Fibroblast of lung (primary cell): ENCODE measurements at regions not wholly inside any gene's neighbourhood (a gene's known extent, or its start where the extent isn't known, plus 50 kb on each side); places are given as distances from the start of the nearest gene placed in this dataset.

Source experiments
- DNase-seq, 2 donors: peaks; one replicate each; pipeline versions ENCODE4 v3.0.0 to v3.0.0-alpha.2; 2010; ENCODE audit warnings: low read depth in 2 of 2
- H2AFZ ChIP-seq: 2 replicates; pipeline ENCODE4 v1.5.1; 2012; ENCODE audit warnings: low read length, control low read depth, inconsistent platforms
- H3K27ac ChIP-seq: 2 replicates; pipeline ENCODE4 v1.5.1; 2011; ENCODE audit warnings: low read length, control low read depth; ENCODE audit not compliant: insufficient read depth
- H3K27me3 ChIP-seq: 2 replicates; pipeline ENCODE4 v1.5.1; 2011; ENCODE audit warnings: mild to moderate bottlenecking, low read length; ENCODE audit not compliant: control insufficient read depth, insufficient read depth
- H3K36me3 ChIP-seq: 2 replicates; pipeline ENCODE4 v1.5.1; 2011; ENCODE audit warnings: low read length; ENCODE audit not compliant: control insufficient read depth, insufficient read depth
- H3K4me1 ChIP-seq: 2 replicates; pipeline ENCODE4 v1.5.1; 2011; ENCODE audit warnings: low read length; ENCODE audit not compliant: control insufficient read depth, insufficient read depth; ENCODE audit errors: extremely low read depth
- H3K4me2 ChIP-seq: 2 replicates; pipeline ENCODE4 v1.5.1; 2011; ENCODE audit warnings: low read length, control low read depth; ENCODE audit not compliant: insufficient read depth; ENCODE audit errors: extremely low read depth
- H3K4me3 ChIP-seq, 4 experiments: fragments of 200-600 bp in 1 of 4; sonication (generic) in 1 of 4; replicated peaks in 1 of 4; 2 replicates each; pipeline ENCODE4 v1.5.1; 2011 to 2016; ENCODE audit warnings: low read length in 4 of 4, low read depth in 3 of 4, mild to moderate bottlenecking in 3 of 4, control low read depth in 2 of 4, inconsistent platforms in 1 of 4, mixed read lengths in 1 of 4; ENCODE audit not compliant: insufficient read depth in 1 of 4; ENCODE audit errors: control extremely low read depth in 1 of 4
- H3K79me2 ChIP-seq: 2 replicates; pipeline ENCODE4 v1.5.1; 2012; ENCODE audit warnings: mild to moderate bottlenecking, low read length, inconsistent platforms; ENCODE audit not compliant: control insufficient read depth, insufficient read depth
- H3K9ac ChIP-seq: 2 replicates; pipeline ENCODE4 v1.5.1; 2011; ENCODE audit warnings: mild to moderate bottlenecking, low read length, control low read depth; ENCODE audit not compliant: insufficient read depth
- H3K9me3 ChIP-seq: 2 replicates; pipeline ENCODE4 v1.5.1; 2012; ENCODE audit warnings: low read depth, low read length; ENCODE audit not compliant: control insufficient read depth, insufficient read depth
- H4K20me1 ChIP-seq: 2 replicates; pipeline ENCODE4 v1.5.1; 2011; ENCODE audit warnings: low read length; ENCODE audit not compliant: control insufficient read depth, insufficient read depth; ENCODE audit errors: extremely low read depth
- CTCF ChIP-seq, 2 donors: IDR thresholded peaks in 1 of 2; conservative IDR thresholded peaks in 1 of 2; 1 replicate in 1 of 2; 2 replicates in 1 of 2; pipeline ENCODE4 v1.5.1; 2011 to 2012; ENCODE audit warnings: low read length in 2 of 2, control low read depth in 1 of 2, inconsistent platforms in 1 of 2, low read depth in 1 of 2, mild to moderate bottlenecking in 1 of 2
- EZH2 ChIP-seq: IDR thresholded peaks from 2 replicates; pipeline ENCODE4 v1.5.1; 2012; ENCODE audit warnings: low read length, control low read depth, mild to moderate bottlenecking; ENCODE audit errors: missing control alignments

GRCh38 chr4:19256823-19257222, 994.9 kb upstream of the SLIT2 start:
- H3K4me1 ChIP-seq: no peaks in the 10 kb centered on the region
- no peaks in the 10 kb centered on the region for H3K9me3 ChIP-seq
- H3K27me3 ChIP-seq: no peaks in the 10 kb centered on the region
- no peak overlapping the region for H2AFZ ChIP-seq
- no peak overlapping the region for H3K4me2 ChIP-seq
- no peak overlapping the region for H3K9ac ChIP-seq
- H3K27ac ChIP-seq: no peak overlapping the region
- TF ChIP-seq EZH2 (no peak), CTCF (conservative IDR thresholded peaks at IDR 0.05 in 1 of 2, IDR thresholded peaks at IDR 0.05 in 1 of 2; ENCODE audit: low read depth in 1 of 2, low read length in 2 of 2) (no peak)
- no peaks in the 10 kb centered on the region for H3K36me3 ChIP-seq
- H4K20me1 ChIP-seq: no peaks in the 10 kb centered on the region
- H3K79me2 ChIP-seq: no peaks in the 10 kb centered on the region
- DNase-seq: no peak
- H3K4me3 ChIP-seq: no peak overlapping the region

GRCh38 chr4:19254486-19254885, 997.2 kb upstream of the SLIT2 start:
- no peak overlapping the region for H2AFZ ChIP-seq
- no peaks in the 10 kb centered on the region for H4K20me1 ChIP-seq
- H3K4me1 ChIP-seq: no peaks in the 10 kb centered on the region
- H3K9me3 ChIP-seq: no peaks in the 10 kb centered on the region
- H3K79me2 ChIP-seq: no peaks in the 10 kb centered on the region
- no peak overlapping the region for H3K4me2 ChIP-seq
- H3K4me3 ChIP-seq: no peak overlapping the region
- no peak for TF ChIP-seq EZH2
- no peak for TF ChIP-seq CTCF (conservative IDR thresholded peaks at IDR 0.05 in 1 of 2, IDR thresholded peaks at IDR 0.05 in 1 of 2; ENCODE audit: low read depth in 1 of 2, low read length in 2 of 2)
- peak; percentile 21 to 68 for DNase-seq
- H3K36me3 ChIP-seq: no peaks in the 10 kb centered on the region
- H3K27ac ChIP-seq: no peak overlapping the region
- H3K27me3 ChIP-seq: no peaks in the 10 kb centered on the region
- no peak overlapping the region for H3K9ac ChIP-seq

GRCh38 chr4:19248023-19248422, 1003.7 kb upstream of the SLIT2 start:
- no peak for TF ChIP-seq CTCF (conservative IDR thresholded peaks at IDR 0.05 in 1 of 2, IDR thresholded peaks at IDR 0.05 in 1 of 2; ENCODE audit: low read depth in 1 of 2, low read length in 2 of 2)
- no peak for TF ChIP-seq EZH2

More at GRCh38 chr4:19248023-19248422, 1003.7 kb upstream of the SLIT2 start:
- Histone ChIP-seq H3K4me3 (no peak overlapping the region), H3K9me3 (no peaks in the 10 kb centered on the region), H4K20me1 (no peaks in the 10 kb centered on the region), H3K9ac (no peak overlapping the region), H3K4me2 (no peak overlapping the region), H3K27me3 (no peaks in the 10 kb centered on the region), H3K79me2 (no peaks in the 10 kb centered on the region), H3K36me3 (no peaks in the 10 kb centered on the region), H3K27ac (no peak overlapping the region), H2AFZ (no peak overlapping the region), H3K4me1 (no peaks in the 10 kb centered on the region)
- no peak for DNase-seq
